ENCODE measurements at regions not wholly inside any gene's neighbourhood (a gene's known extent, or its start where the extent isn't known, plus 50 kb on each side); places are given as distances from the start of the nearest gene placed in this dataset.

DNA sequence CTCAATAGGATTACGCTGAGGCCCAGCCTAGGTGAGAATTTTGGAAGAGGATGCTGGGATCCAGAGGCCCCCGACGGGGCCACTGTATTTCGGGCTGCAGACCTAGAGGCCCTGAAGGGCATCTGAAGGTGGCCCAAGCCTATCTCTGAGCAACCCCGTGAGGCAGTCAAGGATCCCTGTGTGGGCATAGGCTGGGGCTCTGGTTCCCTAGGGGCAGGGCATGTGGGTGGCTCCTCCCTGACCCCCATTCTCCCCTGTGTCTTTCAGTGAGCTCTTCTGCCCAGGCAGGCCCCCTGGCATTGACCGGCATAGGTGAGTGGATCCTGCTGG lies 216.0 kb downstream of the SNRPN start:
- Histone ChIP-seq H3K4ac (replicated peaks; ENCODE audit: insufficient read length, low read depth, low read length) (no peak overlapping the region), H4K20me1 (replicated peaks in 1 of 2; ENCODE audit: control insufficient read depth in 1 of 2, insufficient read depth in 2 of 2, low read length in 2 of 2) (no peaks in the 10 kb centered on the region), H3K23ac (ENCODE audit: insufficient read length) (no peak overlapping the region), H3K14ac (ENCODE audit: insufficient read length) (no peak overlapping the region), H2AK5ac (ENCODE audit: low read depth, low read length) (no peak overlapping the region), H2BK120ac (replicated peaks; ENCODE audit: low read depth, low read length) (no peak overlapping the region), H3K9ac (replicated peaks in 1 of 4; ENCODE audit: extremely low read depth in 1 of 4, low read depth in 3 of 4, low read length in 3 of 4) (no peak overlapping the region), H3K27me3 (replicated peaks in 1 of 4; ENCODE audit: control insufficient read depth in 3 of 4, extremely low read depth in 1 of 4, insufficient read depth in 3 of 4, low read length in 3 of 4) (no peaks in the 10 kb centered on the region), H3K27ac (ENCODE audit: low read depth, low read length) (no peak overlapping the region), H2BK12ac (ENCODE audit: low read depth, low read length) (no peak overlapping the region), H2AFZ (ENCODE audit: low read length) (no peak overlapping the region), H4K5ac (ENCODE audit: insufficient read length, low read depth, low read length) (no peak overlapping the region), H3K4me1 (replicated peaks in 1 of 4; ENCODE audit: control insufficient read depth in 3 of 4, insufficient read depth in 4 of 4, low read length in 3 of 4) (no peaks in the 10 kb centered on the region), H4K91ac (replicated peaks; ENCODE audit: insufficient read length, low read length) (no peak overlapping the region), H2BK5ac (ENCODE audit: low read depth, low read length) (no peak overlapping the region), H3K18ac (ENCODE audit: extremely low read depth, low read length) (no peak overlapping the region), H2BK15ac (ENCODE audit: low read length) (no peak overlapping the region), H3K36me3 (ENCODE audit: control insufficient read depth in 2 of 4, insufficient read depth in 4 of 4, low read length in 3 of 4) (no peaks in the 10 kb centered on the region), H3K79me1 (ENCODE audit: low read depth, low read length) (no peaks in the 10 kb centered on the region), H3K23me2 (ENCODE audit: low read depth, low read length) (no peaks in the 10 kb centered on the region), H3K9me3 (ENCODE audit: insufficient read depth in 2 of 2, low read depth in 1 of 2, low read length in 1 of 2) (peaks cover 40 to 62% of the 10 kb centered on the region in 2 experiments), H3K4me2 (ENCODE audit: insufficient read depth in 1 of 2, low read depth in 2 of 2, low read length in 2 of 2) (no peak overlapping the region), H4K8ac (ENCODE audit: extremely low read depth, insufficient read depth, low read length) (no peak overlapping the region), H3K79me2 (ENCODE audit: control insufficient read depth in 1 of 2, insufficient read depth in 2 of 2, low read length in 2 of 2) (no peaks in the 10 kb centered on the region), H2BK20ac (ENCODE audit: low read length) (no peak overlapping the region), H3K56ac (replicated peaks; ENCODE audit: insufficient read length, low read depth, low read length) (no peak overlapping the region), H3K4me3 (ENCODE audit: extremely low read depth in 1 of 4, insufficient read depth in 2 of 4, low read depth in 3 of 4, low read length in 4 of 4) (no peak overlapping the region)
- no peak for DNase-seq (ENCODE audit: low read depth in 1 of 2, low spot score in 2 of 2)
- ChIA-PET POLR2A (ENCODE audit: partially characterized antibody) (no interaction called here), CTCF (ENCODE audit: partially characterized antibody) (interaction anchor here (2.2 kb wide), 1 partner anchor 36 kb away, joined by 4 read pairs; no protein-coding TSS in a partner anchor)
- TF ChIP-seq CTCF (IDR thresholded peaks at IDR 0.05; ENCODE audit: control extremely low read depth in 1 of 3, insufficient read depth in 1 of 3, low read depth in 1 of 3, low read length in 3 of 3) = no peak
- no peak for TF ChIP-seq EGR1 (IDR thresholded peaks at IDR 0.05; ENCODE audit: borderline replicate concordance, low read depth, low read length)
- no peak for TF ChIP-seq POLR2A (IDR thresholded peaks at IDR 0.05; ENCODE audit: control extremely low read depth in 1 of 2, low read depth in 2 of 2, low read length in 2 of 2)
- TF ChIP-seq, protein P1, sequence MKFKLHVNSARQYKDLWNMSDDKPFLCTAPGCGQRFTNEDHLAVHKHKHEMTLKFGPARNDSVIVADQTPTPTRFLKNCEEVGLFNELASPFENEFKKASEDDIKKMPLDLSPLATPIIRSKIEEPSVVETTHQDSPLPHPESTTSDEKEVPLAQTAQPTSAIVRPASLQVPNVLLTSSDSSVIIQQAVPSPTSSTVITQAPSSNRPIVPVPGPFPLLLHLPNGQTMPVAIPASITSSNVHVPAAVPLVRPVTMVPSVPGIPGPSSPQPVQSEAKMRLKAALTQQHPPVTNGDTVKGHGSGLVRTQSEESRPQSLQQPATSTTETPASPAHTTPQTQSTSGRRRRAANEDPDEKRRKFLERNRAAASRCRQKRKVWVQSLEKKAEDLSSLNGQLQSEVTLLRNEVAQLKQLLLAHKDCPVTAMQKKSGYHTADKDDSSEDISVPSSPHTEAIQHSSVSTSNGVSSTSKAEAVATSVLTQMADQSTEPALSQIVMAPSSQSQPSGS (IDR thresholded peaks at IDR 0.05; ENCODE audit: low read length) = no peak
- TF ChIP-seq TAF7 (optimal IDR thresholded peaks at IDR 0.05; ENCODE audit: borderline replicate concordance, low read depth, low read length) = no peak
- no peak for TF ChIP-seq ATF3 (IDR thresholded peaks at IDR 0.05; ENCODE audit: insufficient read depth, low read depth, low read length)
- 89% methylated on average over 2 of the region's 6 CpGs; no CpG with 5 or more reads in 1 of the 2 experiments for whole genome bisulfite sequencing, 2 experiments (ENCODE audit: extremely low coverage in 1 of 2, insufficient coverage in 1 of 2, insufficient read length in 1 of 2, insufficient replicate concordance in 2 of 2, low coverage in 1 of 2, low lambda C conversion rate in 2 of 2, missing lambda C conversion rate in 1 of 2)
- no peak for FAIRE-seq
